ENCODE measurements at regions not wholly inside any gene's neighbourhood (a gene's known extent, or its start where the extent isn't known, plus 50 kb on each side); places are given as distances from the start of the nearest gene placed in this dataset.

DNA sequence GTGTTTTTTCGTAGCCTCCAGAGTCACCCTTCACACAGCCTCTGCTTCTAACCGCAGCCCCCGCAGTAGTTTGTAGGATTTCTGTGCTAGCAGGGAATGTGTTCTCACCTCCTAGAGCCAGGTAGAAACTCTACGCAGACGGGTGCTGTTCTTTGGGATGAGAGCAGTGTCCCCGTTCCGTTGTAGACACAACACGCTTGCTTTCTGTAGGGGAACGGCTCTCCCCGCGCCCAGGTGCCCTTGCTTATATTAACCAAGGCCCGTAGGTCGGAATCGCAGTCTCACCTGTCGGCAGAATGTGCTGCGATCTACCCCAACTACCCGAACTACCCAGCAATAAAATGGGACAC is 111.8 kb upstream of the NBPF11 start:
- BruUV-seq (replicated peaks): no TSS peak
- H3K27ac ChIP-seq (ENCODE audit: low read length): peak overlapping the region; percentile 94
- no peaks in the 10 kb centered on the region for H3K27me3 ChIP-seq (ENCODE audit: control insufficient read depth, insufficient read depth, low read length)
- intact Hi-C loops (cut with micrococcal nuclease; ENCODE audit: unreplicated experiment) (loop anchor here (5.0 kb wide), 1 partner anchor 68 kb away; no protein-coding TSS in a partner anchor), in situ Hi-C loops (cut with HindIII; ENCODE audit: low pct_unique_long_range_greater_than_20kb, low sequenced_read_pairs) (no loop called here)
- peak overlapping the region; percentile 46 to 77 for H3K4me3 ChIP-seq (ENCODE audit: low read depth in 2 of 2, low read length in 2 of 2)
- CTCF ChIA-PET: interaction anchor here (0.6 to 0.7 kb wide), 2 partner anchors 71 to 432 kb away, joined by 3 read pairs; no protein-coding TSS in a partner anchor
- no peaks in the 10 kb centered on the region for H3K9me3 ChIP-seq (ENCODE audit: control insufficient read depth, insufficient read depth, low read depth, low read length)
- H3K4me1 ChIP-seq (ENCODE audit: control insufficient read depth, insufficient read depth, low read length): no peaks in the 10 kb centered on the region
- TF ChIP-seq POLR2AphosphoS5 (IDR thresholded peaks at IDR 0.05; ENCODE audit: low read depth, low read length) (no peak), CTCF (IDR thresholded peaks at IDR 0.05) (no peak), SIN3A (IDR thresholded peaks at IDR 0.05; ENCODE audit: borderline replicate concordance, insufficient read depth, low read depth, low read length) (no peak), TCF7L2 (IDR thresholded peaks at IDR 0.05; ENCODE audit: low read depth, low read length) (no peak)
- TF ChIP-seq, protein P1, sequence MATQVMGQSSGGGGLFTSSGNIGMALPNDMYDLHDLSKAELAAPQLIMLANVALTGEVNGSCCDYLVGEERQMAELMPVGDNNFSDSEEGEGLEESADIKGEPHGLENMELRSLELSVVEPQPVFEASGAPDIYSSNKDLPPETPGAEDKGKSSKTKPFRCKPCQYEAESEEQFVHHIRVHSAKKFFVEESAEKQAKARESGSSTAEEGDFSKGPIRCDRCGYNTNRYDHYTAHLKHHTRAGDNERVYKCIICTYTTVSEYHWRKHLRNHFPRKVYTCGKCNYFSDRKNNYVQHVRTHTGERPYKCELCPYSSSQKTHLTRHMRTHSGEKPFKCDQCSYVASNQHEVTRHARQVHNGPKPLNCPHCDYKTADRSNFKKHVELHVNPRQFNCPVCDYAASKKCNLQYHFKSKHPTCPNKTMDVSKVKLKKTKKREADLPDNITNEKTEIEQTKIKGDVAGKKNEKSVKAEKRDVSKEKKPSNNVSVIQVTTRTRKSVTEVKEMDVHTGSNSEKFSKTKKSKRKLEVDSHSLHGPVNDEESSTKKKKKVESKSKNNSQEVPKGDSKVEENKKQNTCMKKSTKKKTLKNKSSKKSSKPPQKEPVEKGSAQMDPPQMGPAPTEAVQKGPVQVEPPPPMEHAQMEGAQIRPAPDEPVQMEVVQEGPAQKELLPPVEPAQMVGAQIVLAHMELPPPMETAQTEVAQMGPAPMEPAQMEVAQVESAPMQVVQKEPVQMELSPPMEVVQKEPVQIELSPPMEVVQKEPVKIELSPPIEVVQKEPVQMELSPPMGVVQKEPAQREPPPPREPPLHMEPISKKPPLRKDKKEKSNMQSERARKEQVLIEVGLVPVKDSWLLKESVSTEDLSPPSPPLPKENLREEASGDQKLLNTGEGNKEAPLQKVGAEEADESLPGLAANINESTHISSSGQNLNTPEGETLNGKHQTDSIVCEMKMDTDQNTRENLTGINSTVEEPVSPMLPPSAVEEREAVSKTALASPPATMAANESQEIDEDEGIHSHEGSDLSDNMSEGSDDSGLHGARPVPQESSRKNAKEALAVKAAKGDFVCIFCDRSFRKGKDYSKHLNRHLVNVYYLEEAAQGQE (IDR thresholded peaks at IDR 0.05; ENCODE audit: insufficient read depth in 1 of 2, low read depth in 2 of 2, low read length in 1 of 2): no peak
- ATAC-seq (no peak), DNase-seq (ENCODE audit: low read depth, low spot score) (no peak)
- H3K36me3 ChIP-seq (ENCODE audit: control insufficient read depth, insufficient read depth, low read length): no peaks in the 10 kb centered on the region
- POLR2A ChIA-PET: interaction anchor here (0.6 to 2.3 kb wide), 10 partner anchors 13 to 259 kb away, joined by 3 to 81 read pairs (median 4); no protein-coding TSS in a partner anchor

- BruUV-seq (replicated peaks): TSS peak; percentile 100
- CTCF ChIA-PET: interaction anchor here (0.7 kb wide), 1 partner anchor 71 kb away, joined by 3 read pairs; no protein-coding TSS in a partner anchor
These were observed 111.2 kb upstream of the NBPF11 start for GRCh38 chr1:148263128-148263905.

More at GRCh38 chr1:148263128-148263905, 111.2 kb upstream of the NBPF11 start:
- in situ Hi-C loops (cut with HindIII; ENCODE audit: low pct_unique_long_range_greater_than_20kb, low sequenced_read_pairs): no loop called here
- POLR2A ChIA-PET: interaction anchor here (0.5 to 2.3 kb wide), 11 partner anchors 13 to 260 kb away, joined by 3 to 81 read pairs (median 4); no protein-coding TSS in a partner anchor
- intact Hi-C loops (cut with micrococcal nuclease; ENCODE audit: unreplicated experiment): loop anchor here (5.0 kb wide), 1 partner anchor 69 kb away; no protein-coding TSS in a partner anchor
- TF ChIP-seq TCF7L2 (IDR thresholded peaks at IDR 0.05; ENCODE audit: low read depth, low read length) (peak; percentile 63), SIN3A (IDR thresholded peaks at IDR 0.05; ENCODE audit: borderline replicate concordance, insufficient read depth, low read depth, low read length) (peak; percentile 99; the same call in 1 of the 2 replicates), POLR2AphosphoS5 (IDR thresholded peaks at IDR 0.05; ENCODE audit: low read depth, low read length) (peak; percentile 100), CTCF (IDR thresholded peaks at IDR 0.05) (no peak)
- TF ChIP-seq, protein P1 (IDR thresholded peaks at IDR 0.05; ENCODE audit: insufficient read depth in 1 of 2, low read depth in 2 of 2, low read length in 1 of 2): no peak
- peak overlapping the region; percentile 46 to 77 for H3K4me3 ChIP-seq (ENCODE audit: low read depth in 2 of 2, low read length in 2 of 2)
- H3K27me3 ChIP-seq (ENCODE audit: control insufficient read depth, insufficient read depth, low read length): no peaks in the 10 kb centered on the region
- H3K36me3 ChIP-seq (ENCODE audit: control insufficient read depth, insufficient read depth, low read length): no peaks in the 10 kb centered on the region
- ATAC-seq (peak; percentile 82), DNase-seq (ENCODE audit: low read depth, low spot score) (peak; percentile 99)
- no peaks in the 10 kb centered on the region for H3K4me1 ChIP-seq (ENCODE audit: control insufficient read depth, insufficient read depth, low read length)
- peak overlapping the region; percentile 94 for H3K27ac ChIP-seq (ENCODE audit: low read length)
- no peaks in the 10 kb centered on the region for H3K9me3 ChIP-seq (ENCODE audit: control insufficient read depth, insufficient read depth, low read depth, low read length)
